Prostate gland (tissue), 2 donors: ENCODE measurements at regions not wholly inside any gene's neighbourhood (a gene's known extent, or its start where the extent isn't known, plus 50 kb on each side); places are given as distances from the start of the nearest gene placed in this dataset.

Experiments
- POLR2A ChIP-seq: fragments of 450-650 bp; IDR thresholded peaks from one replicate; pipeline ENCODE4 v1.6.1; 2016; ENCODE audit warnings: antibody characterized with exemption, mild to moderate bottlenecking
- POLR2AphosphoS5 ChIP-seq: sonication (generic); formaldehyde crosslinking; IDR thresholded peaks from one replicate; pipeline ENCODE4 v1.6.1; 2017; ENCODE audit warnings: antibody characterized with exemption
- TF ChIP-seq, protein P1 (sequence below), 4 experiments: fragments of 200-600 bp in 2 of 4; fragments of 450-650 bp in 2 of 4; sonication (generic) in 2 of 4; IDR thresholded peaks; 1 replicate in 3 of 4; 2 replicates in 1 of 4; pipeline ENCODE4 v1.5.1; 2016 to 2019; ENCODE audit warnings: antibody characterized with exemption in 4 of 4, mild to moderate bottlenecking in 2 of 4, moderate library complexity in 2 of 4

DNA sequence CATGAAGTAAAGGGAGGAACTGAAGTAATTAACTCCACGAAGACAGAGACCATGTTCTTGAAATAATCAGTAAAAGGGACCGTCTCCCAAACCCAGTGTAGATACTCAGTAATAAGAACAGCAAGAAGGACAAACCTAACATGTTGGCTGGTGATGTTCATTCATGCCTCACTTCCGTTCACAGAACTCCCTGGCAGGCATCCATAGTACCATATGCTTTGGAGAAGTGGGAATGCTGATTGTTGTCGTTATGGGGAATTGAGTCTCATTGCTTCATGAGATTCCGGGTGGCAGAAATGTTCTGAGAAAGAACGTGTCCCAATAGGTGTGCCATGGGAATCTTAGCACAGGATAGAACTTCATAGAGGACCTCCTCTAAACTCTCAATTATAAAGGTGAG, 452.3 kb downstream of the ZSWIM6 start:
- TF ChIP-seq, protein P1, sequence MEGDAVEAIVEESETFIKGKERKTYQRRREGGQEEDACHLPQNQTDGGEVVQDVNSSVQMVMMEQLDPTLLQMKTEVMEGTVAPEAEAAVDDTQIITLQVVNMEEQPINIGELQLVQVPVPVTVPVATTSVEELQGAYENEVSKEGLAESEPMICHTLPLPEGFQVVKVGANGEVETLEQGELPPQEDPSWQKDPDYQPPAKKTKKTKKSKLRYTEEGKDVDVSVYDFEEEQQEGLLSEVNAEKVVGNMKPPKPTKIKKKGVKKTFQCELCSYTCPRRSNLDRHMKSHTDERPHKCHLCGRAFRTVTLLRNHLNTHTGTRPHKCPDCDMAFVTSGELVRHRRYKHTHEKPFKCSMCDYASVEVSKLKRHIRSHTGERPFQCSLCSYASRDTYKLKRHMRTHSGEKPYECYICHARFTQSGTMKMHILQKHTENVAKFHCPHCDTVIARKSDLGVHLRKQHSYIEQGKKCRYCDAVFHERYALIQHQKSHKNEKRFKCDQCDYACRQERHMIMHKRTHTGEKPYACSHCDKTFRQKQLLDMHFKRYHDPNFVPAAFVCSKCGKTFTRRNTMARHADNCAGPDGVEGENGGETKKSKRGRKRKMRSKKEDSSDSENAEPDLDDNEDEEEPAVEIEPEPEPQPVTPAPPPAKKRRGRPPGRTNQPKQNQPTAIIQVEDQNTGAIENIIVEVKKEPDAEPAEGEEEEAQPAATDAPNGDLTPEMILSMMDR (IDR thresholded peaks at IDR 0.05), result no peak
- TF ChIP-seq POLR2AphosphoS5 (no peak), POLR2A (no peak)
